A549 (cell line): ENCODE measurements at regions not wholly inside any gene's neighbourhood (a gene's known extent, or its start where the extent isn't known, plus 50 kb on each side); places are given as distances from the start of the nearest gene placed in this dataset.

Experiments
- CHD4 ChIP-seq: fragments of 200-600 bp; sonication (generic); IDR thresholded peaks from 2 replicates; pipeline ENCODE4 v1.6.1; 2016; ENCODE audit warnings: antibody characterized with exemption, mild to moderate bottlenecking, borderline replicate concordance
- CTCF ChIP-seq: fragments of >200 bp; sonication (Bioruptor Twin); formaldehyde crosslinking; IDR thresholded peaks from 3 replicates; pipeline ENCODE4 v1.5.1; 2016
- EP300 ChIP-seq, 2 experiments: fragments of >200 bp; sonication (Bioruptor Twin); formaldehyde crosslinking; IDR thresholded peaks; 2 replicates in 1 of 2; 3 replicates in 1 of 2; pipeline ENCODE4 v1.6.1; 2016 to 2017

DNA sequence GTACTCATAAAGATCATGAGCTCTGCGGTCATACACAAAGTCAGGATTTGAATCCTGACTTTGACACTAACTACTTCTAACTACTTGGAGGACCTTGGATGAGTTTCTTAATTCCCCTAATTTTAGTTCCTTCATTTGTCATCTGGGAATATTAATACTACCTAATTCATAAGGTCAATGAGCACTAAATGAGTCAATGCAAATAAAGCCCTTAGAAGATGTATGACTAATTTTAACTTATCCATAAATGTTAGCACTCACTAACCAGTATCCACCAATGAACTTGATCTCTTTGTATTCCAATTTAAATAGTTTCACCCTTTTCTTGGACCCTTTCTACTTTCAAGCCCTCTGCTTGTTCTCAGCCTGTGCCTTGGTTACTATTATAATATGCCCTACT lies 1106.4 kb downstream of the CDH18 start:
- TF ChIP-seq CTCF (no peak), CHD4 (no peak), EP300 (IDR thresholded peaks at IDR 0.05) (no peak)
